ENCODE measurements at regions not wholly inside any gene's neighbourhood (a gene's known extent, or its start where the extent isn't known, plus 50 kb on each side); places are given as distances from the start of the nearest gene placed in this dataset.

DNA sequence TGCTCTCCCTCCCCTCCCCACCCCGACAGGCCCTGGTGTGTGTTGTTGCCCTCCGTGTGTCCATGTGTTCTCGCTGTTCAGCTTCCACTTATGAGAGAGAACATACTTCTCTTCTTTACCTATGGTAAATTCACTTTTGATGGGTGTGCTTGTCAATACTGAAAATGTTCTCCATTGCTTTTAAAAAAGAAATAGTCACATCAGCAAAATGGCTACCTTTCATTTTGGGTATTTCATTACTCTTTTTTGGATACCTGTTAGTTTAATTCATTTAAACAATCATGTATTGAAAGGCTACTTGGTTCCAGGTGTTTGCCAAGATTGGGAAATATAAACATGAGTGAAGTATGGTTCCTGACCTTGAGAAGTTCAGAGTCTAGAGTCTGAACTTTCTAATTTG is 107.4 kb upstream of the PITX2 start (continued):
- TF ChIP-seq, protein P1, sequence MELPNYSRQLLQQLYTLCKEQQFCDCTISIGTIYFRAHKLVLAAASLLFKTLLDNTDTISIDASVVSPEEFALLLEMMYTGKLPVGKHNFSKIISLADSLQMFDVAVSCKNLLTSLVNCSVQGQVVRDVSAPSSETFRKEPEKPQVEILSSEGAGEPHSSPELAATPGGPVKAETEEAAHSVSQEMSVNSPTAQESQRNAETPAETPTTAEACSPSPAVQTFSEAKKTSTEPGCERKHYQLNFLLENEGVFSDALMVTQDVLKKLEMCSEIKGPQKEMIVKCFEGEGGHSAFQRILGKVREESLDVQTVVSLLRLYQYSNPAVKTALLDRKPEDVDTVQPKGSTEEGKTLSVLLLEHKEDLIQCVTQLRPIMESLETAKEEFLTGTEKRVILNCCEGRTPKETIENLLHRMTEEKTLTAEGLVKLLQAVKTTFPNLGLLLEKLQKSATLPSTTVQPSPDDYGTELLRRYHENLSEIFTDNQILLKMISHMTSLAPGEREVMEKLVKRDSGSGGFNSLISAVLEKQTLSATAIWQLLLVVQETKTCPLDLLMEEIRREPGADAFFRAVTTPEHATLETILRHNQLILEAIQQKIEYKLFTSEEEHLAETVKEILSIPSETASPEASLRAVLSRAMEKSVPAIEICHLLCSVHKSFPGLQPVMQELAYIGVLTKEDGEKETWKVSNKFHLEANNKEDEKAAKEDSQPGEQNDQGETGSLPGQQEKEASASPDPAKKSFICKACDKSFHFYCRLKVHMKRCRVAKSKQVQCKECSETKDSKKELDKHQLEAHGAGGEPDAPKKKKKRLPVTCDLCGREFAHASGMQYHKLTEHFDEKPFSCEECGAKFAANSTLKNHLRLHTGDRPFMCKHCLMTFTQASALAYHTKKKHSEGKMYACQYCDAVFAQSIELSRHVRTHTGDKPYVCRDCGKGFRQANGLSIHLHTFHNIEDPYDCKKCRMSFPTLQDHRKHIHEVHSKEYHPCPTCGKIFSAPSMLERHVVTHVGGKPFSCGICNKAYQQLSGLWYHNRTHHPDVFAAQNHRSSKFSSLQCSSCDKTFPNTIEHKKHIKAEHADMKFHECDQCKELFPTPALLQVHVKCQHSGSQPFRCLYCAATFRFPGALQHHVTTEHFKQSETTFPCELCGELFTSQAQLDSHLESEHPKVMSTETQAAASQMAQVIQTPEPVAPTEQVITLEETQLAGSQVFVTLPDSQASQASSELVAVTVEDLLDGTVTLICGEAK (IDR thresholded peaks at IDR 0.05; ENCODE audit: borderline replicate concordance): no peak
- TF ChIP-seq, protein P2, sequence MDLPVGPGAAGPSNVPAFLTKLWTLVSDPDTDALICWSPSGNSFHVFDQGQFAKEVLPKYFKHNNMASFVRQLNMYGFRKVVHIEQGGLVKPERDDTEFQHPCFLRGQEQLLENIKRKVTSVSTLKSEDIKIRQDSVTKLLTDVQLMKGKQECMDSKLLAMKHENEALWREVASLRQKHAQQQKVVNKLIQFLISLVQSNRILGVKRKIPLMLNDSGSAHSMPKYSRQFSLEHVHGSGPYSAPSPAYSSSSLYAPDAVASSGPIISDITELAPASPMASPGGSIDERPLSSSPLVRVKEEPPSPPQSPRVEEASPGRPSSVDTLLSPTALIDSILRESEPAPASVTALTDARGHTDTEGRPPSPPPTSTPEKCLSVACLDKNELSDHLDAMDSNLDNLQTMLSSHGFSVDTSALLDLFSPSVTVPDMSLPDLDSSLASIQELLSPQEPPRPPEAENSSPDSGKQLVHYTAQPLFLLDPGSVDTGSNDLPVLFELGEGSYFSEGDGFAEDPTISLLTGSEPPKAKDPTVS (IDR thresholded peaks at IDR 0.05; ENCODE audit: low read depth, low read length): no peak
- TF ChIP-seq ZBED1 (IDR thresholded peaks at IDR 0.05; ENCODE audit: borderline replicate concordance) (no peak), LARP7 (IDR thresholded peaks at IDR 0.05) (no peak), SMAD5 (IDR thresholded peaks at IDR 0.05; ENCODE audit: low read depth) (no peak), GATAD2B (conservative IDR thresholded peaks at IDR 0.05; ENCODE audit: low read depth) (no peak)
- TF ChIP-seq, protein P3, sequence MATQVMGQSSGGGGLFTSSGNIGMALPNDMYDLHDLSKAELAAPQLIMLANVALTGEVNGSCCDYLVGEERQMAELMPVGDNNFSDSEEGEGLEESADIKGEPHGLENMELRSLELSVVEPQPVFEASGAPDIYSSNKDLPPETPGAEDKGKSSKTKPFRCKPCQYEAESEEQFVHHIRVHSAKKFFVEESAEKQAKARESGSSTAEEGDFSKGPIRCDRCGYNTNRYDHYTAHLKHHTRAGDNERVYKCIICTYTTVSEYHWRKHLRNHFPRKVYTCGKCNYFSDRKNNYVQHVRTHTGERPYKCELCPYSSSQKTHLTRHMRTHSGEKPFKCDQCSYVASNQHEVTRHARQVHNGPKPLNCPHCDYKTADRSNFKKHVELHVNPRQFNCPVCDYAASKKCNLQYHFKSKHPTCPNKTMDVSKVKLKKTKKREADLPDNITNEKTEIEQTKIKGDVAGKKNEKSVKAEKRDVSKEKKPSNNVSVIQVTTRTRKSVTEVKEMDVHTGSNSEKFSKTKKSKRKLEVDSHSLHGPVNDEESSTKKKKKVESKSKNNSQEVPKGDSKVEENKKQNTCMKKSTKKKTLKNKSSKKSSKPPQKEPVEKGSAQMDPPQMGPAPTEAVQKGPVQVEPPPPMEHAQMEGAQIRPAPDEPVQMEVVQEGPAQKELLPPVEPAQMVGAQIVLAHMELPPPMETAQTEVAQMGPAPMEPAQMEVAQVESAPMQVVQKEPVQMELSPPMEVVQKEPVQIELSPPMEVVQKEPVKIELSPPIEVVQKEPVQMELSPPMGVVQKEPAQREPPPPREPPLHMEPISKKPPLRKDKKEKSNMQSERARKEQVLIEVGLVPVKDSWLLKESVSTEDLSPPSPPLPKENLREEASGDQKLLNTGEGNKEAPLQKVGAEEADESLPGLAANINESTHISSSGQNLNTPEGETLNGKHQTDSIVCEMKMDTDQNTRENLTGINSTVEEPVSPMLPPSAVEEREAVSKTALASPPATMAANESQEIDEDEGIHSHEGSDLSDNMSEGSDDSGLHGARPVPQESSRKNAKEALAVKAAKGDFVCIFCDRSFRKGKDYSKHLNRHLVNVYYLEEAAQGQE (IDR thresholded peaks at IDR 0.05; ENCODE audit: low read depth, low read length): no peak
